MM.1S (cell line): ENCODE measurements at regions not wholly inside any gene's neighbourhood (a gene's known extent, or its start where the extent isn't known, plus 50 kb on each side); places are given as distances from the start of the nearest gene placed in this dataset.
"Not testable (repeated sequence)": the region's sequence is repeated elsewhere in the genome, so short reads cannot be mapped to it uniquely, and the experiment has no call there.

Experiments
- EZH2 ChIP-seq: fragments of 300-600 bp; sonication (generic); optimal IDR thresholded peaks from 2 replicates; pipeline ENCODE3; 2017; ENCODE audit warnings: low read depth, mild to moderate bottlenecking, antibody characterized with exemption, low read length, mixed read lengths
- EZH2phosphoT487 ChIP-seq: fragments of 300-600 bp; sonication (generic); IDR thresholded peaks from 2 replicates; pipeline ENCODE4 v1.6.1; 2018; ENCODE audit warnings: antibody characterized with exemption, low read length
- TF ChIP-seq, protein P1 (sequence below): fragments of 300-600 bp; sonication (generic); IDR thresholded peaks from 2 replicates; pipeline ENCODE4 v1.5.1; 2016; ENCODE audit warnings: antibody characterized with exemption, low read length, mixed read lengths

DNA sequence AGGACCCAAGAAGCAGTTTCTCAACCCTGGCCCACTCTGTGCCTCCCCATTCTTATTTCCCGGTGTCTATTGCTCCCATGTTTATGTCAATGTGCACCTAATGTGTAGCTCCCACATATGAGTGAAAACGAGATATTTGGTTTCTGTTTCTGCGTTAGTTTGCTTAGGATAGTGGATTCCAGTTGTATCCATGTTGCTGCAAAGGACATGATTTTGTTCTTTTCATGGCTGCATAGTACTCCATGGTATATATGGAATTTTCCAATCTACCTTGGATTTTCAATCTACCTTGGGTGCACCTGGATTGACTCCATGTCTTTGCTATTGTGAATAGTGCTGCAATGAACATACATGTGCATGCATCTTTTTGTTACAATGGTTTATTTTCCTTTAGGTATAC lies 119.8 kb upstream of the CTSV start:
- TF ChIP-seq, protein P1, sequence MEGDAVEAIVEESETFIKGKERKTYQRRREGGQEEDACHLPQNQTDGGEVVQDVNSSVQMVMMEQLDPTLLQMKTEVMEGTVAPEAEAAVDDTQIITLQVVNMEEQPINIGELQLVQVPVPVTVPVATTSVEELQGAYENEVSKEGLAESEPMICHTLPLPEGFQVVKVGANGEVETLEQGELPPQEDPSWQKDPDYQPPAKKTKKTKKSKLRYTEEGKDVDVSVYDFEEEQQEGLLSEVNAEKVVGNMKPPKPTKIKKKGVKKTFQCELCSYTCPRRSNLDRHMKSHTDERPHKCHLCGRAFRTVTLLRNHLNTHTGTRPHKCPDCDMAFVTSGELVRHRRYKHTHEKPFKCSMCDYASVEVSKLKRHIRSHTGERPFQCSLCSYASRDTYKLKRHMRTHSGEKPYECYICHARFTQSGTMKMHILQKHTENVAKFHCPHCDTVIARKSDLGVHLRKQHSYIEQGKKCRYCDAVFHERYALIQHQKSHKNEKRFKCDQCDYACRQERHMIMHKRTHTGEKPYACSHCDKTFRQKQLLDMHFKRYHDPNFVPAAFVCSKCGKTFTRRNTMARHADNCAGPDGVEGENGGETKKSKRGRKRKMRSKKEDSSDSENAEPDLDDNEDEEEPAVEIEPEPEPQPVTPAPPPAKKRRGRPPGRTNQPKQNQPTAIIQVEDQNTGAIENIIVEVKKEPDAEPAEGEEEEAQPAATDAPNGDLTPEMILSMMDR, result not testable (repeated sequence)
- TF ChIP-seq EZH2, EZH2phosphoT487: not testable (repeated sequence)
